Adrenal gland (tissue), 9 donors: ENCODE measurements at regions not wholly inside any gene's neighbourhood (a gene's known extent, or its start where the extent isn't known, plus 50 kb on each side); places are given as distances from the start of the nearest gene placed in this dataset.

ENCODE experiments used
- DNase-seq, 7 donors: peaks; one replicate each; pipeline ENCODE4 v3.0.0-alpha.2; 2019 to 2020
- H3K27ac ChIP-seq, 5 donors: fragments of 200-600 bp; sonication (generic) in 4 of 5; 1 replicate in 3 of 5; 2 replicates in 2 of 5; pipeline versions ENCODE4 v1.5.1 to v1.8.0; 2016 to 2020; ENCODE audit warnings: mild to moderate bottlenecking in 1 of 5
- H3K27me3 ChIP-seq: fragments of 200-600 bp; 2 replicates; pipeline ENCODE4 v1.8.0; 2021
- H3K36me3 ChIP-seq, 2 donors: fragments of 200-600 bp; replicated peaks in 1 of 2; 1 replicate in 1 of 2; 2 replicates in 1 of 2; pipeline versions ENCODE4 v1.5.1 to v1.8.0; 2018 to 2022
- H3K4me1 ChIP-seq, 2 donors: fragments of 200-600 bp; replicated peaks in 1 of 2; 1 replicate in 1 of 2; 2 replicates in 1 of 2; pipeline versions ENCODE4 v1.5.1 to v1.8.0; 2018 to 2021
- H3K4me3 ChIP-seq, 4 donors: fragments of 200-600 bp; sonication (generic) in 3 of 4; one replicate each; pipeline ENCODE4 v1.5.1; 2016 to 2018
- H3K9me3 ChIP-seq, 3 donors: fragments of 200-600 bp; sonication (generic) in 1 of 3; replicated peaks in 1 of 3; 1 replicate in 2 of 3; 2 replicates in 1 of 3; pipeline versions ENCODE4 v1.5.1 to v1.8.0; 2016 to 2021
- POLR2A ChIP-seq, 2 donors: fragments of 450-650 bp; IDR thresholded peaks; one replicate each; pipeline ENCODE4 v1.6.1; 2017; ENCODE audit warnings: antibody characterized with exemption in 2 of 2, mild to moderate bottlenecking in 2 of 2, moderate library complexity in 1 of 2
- WGBS, 4 donors: extraction: QIAGEN DNeasy Blood & Tissue Kit in 2 of 4; methylation state at CpG; one replicate each; pipeline versions ENCODE4 v1.1.5 to v1.1.7; 2013 to 2017; 5-methylcytosine and 5-hydroxymethylcytosine counted together
- intact Hi-C, 2 donors: fragments of 100-400 bp; cut with DNase I; formaldehyde crosslinking; loops; one replicate each; pipeline versions ENCODE4 v1.14.1 to v1.15.0; 2022 to 2023
- TF ChIP-seq, protein P1 (sequence below), 6 experiments: fragments of 450-650 bp in 4 of 6; fragments of 200-600 bp in 2 of 6; sonication (generic) in 1 of 6; IDR thresholded peaks; 1 replicate in 5 of 6; 2 replicates in 1 of 6; pipeline versions ENCODE4 v1.5.1 to v1.8.0; 2016 to 2021; ENCODE audit warnings: antibody characterized with exemption in 6 of 6, mild to moderate bottlenecking in 2 of 6, moderate library complexity in 1 of 6
- donor health status: healthy with polysubstance abuse.
- donor health status: Bipolar disorder and iron deficiency.
- donor health status: DM: yes; HTN: yes; CAD: no.
- donor health status: DM: no; HTN: no; CAD: no.
- donor health status: DM: no; HTN: no; CAD: no.

DNA sequence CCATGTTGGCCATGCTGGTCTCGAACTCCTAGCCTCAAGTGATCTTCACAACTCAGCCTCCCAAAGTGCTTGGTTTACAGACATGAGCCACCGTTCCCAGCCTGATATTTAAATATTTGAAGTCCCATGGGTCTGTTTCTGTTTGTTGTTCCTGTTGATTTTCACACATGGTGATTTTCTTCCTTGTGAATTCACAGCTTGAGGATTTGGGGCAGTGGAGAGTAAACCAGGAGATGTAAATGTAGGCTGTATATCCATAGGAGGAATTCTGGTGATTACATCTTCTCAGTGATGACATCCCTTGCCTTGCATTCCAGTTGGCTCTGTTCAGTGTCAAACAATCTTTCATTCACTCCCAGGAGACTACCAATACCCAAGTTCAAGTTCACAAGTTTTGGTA is 471.9 kb downstream of the KCTD12 start:
- no peak overlapping the region for H3K4me3 ChIP-seq
- TF ChIP-seq, protein P1, sequence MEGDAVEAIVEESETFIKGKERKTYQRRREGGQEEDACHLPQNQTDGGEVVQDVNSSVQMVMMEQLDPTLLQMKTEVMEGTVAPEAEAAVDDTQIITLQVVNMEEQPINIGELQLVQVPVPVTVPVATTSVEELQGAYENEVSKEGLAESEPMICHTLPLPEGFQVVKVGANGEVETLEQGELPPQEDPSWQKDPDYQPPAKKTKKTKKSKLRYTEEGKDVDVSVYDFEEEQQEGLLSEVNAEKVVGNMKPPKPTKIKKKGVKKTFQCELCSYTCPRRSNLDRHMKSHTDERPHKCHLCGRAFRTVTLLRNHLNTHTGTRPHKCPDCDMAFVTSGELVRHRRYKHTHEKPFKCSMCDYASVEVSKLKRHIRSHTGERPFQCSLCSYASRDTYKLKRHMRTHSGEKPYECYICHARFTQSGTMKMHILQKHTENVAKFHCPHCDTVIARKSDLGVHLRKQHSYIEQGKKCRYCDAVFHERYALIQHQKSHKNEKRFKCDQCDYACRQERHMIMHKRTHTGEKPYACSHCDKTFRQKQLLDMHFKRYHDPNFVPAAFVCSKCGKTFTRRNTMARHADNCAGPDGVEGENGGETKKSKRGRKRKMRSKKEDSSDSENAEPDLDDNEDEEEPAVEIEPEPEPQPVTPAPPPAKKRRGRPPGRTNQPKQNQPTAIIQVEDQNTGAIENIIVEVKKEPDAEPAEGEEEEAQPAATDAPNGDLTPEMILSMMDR (IDR thresholded peaks at IDR 0.05) = no peak
- no peak for TF ChIP-seq POLR2A (IDR thresholded peaks at IDR 0.05)
- intact Hi-C loops = no loop called here
- H3K27ac ChIP-seq = no peak overlapping the region
- DNase-seq = no peak
- 54 to 71% (median 66%) methylated on average over 2 of the region's 2 CpGs for WGBS, 4 donors
- no peaks in the 10 kb centered on the region for H3K9me3 ChIP-seq
- no peaks in the 10 kb centered on the region for H3K4me1 ChIP-seq
- H3K27me3 ChIP-seq = no peaks in the 10 kb centered on the region
- H3K36me3 ChIP-seq = no peaks in the 10 kb centered on the region

DNA sequence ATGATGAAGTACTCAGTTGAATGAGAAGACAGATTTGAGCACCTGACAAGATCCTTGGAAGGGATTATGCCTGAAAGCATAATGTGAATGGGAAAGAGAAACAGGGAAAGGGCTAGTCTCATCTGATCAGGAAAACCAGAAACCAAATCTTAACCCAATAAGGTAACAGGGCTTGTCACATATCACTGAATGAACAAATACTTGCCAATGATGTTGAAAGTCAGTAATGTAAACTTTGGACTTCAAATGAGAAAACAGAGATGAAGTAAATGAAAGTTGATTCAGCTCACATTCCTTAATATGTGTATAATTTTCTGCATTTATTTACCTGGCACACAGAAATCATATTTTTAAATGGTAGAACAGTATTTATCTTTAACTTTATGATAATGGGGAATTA is 480.0 kb downstream of the KCTD12 start:
- Histone ChIP-seq H3K4me1 (no peaks in the 10 kb centered on the region), H3K27me3 (no peaks in the 10 kb centered on the region), H3K9me3 (no peaks in the 10 kb centered on the region), H3K4me3 (no peak overlapping the region), H3K36me3 (no peaks in the 10 kb centered on the region), H3K27ac (no peak overlapping the region)
- TF ChIP-seq, protein P1 (IDR thresholded peaks at IDR 0.05) = no peak
- no peak for TF ChIP-seq POLR2A (IDR thresholded peaks at IDR 0.05)
- DNase-seq = no peak
- intact Hi-C loops = no loop called here

DNA sequence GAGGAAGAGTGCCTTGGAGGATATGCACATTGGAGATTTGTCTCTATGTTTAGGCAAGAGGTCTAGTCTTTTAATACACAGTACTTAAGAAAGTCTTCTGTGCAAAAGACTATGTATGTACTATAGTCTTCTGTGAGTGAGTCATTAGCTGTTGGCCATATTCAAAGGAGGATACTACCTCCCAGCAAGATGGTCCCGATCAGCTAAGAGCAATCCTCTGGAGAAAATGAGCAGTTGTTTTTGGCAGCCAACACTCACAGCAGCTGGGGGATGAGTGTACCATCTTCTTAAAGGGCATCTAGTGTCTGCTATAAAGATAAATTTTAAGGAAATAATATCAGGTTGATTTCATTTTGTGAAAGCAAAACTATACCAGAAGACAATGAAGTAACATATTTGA is 487.8 kb downstream of the KCTD12 start:
- no peak overlapping the region for H3K27ac ChIP-seq
- no peak overlapping the region for H3K4me3 ChIP-seq
- DNase-seq = no peak
- H3K36me3 ChIP-seq = no peaks in the 10 kb centered on the region
- WGBS, 4 donors = 63 to 81% (median 70%) methylated on average over 1 of the region's 1 CpG
- no peak for TF ChIP-seq POLR2A (IDR thresholded peaks at IDR 0.05)
- TF ChIP-seq, protein P1 (IDR thresholded peaks at IDR 0.05) = no peak
- intact Hi-C loops = no loop called here
- no peaks in the 10 kb centered on the region for H3K4me1 ChIP-seq
- H3K9me3 ChIP-seq = no peaks in the 10 kb centered on the region
- H3K27me3 ChIP-seq = no peaks in the 10 kb centered on the region

DNA sequence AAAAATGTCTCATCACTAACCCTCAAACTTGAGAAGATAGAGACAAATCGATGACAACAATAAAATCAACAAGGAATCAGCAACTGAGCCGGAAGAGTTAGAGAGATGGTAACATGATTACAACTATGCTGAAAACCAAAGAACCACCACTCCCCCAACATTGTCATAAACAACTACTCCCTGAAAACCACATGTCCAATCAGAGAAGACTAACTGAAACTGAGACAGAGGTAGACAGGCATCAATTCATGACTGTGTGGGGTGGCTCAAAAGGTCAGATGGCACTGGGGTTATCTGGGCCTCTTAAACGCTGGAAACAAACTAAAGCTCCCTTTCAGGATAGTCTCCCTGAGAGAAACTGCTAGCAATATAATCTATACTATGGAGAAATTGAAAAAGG is 488.8 kb downstream of the KCTD12 start:
- H3K27me3 ChIP-seq = no peaks in the 10 kb centered on the region
- H3K4me3 ChIP-seq = no peak overlapping the region
- no peaks in the 10 kb centered on the region for H3K4me1 ChIP-seq
- 67 to 72% (median 69%) methylated on average over 3 of the region's 3 CpGs for WGBS, 4 donors
- no peak for DNase-seq
- H3K9me3 ChIP-seq = no peaks in the 10 kb centered on the region
- no peak overlapping the region for H3K27ac ChIP-seq
- TF ChIP-seq, protein P1 (IDR thresholded peaks at IDR 0.05) = no peak
- TF ChIP-seq POLR2A (IDR thresholded peaks at IDR 0.05) = no peak
- intact Hi-C loops = no loop called here
- no peaks in the 10 kb centered on the region for H3K36me3 ChIP-seq
